KMS-11 (cell line): ENCODE measurements at regions not wholly inside any gene's neighbourhood (a gene's known extent, or its start where the extent isn't known, plus 50 kb on each side); places are given as distances from the start of the nearest gene placed in this dataset.

ENCODE experiments used
- H2AFZ ChIP-seq: fragments of 200-600 bp; sonication (generic); 2 replicates; pipeline ENCODE4 v1.6.1; 2016; ENCODE audit warnings: antibody characterized with exemption, mixed run types, low read depth
- H3K27ac ChIP-seq: fragments of 200-600 bp; sonication (generic); 2 replicates; pipeline ENCODE4 v1.6.1; 2016; ENCODE audit warnings: mild to moderate bottlenecking, mixed run types
- H3K27me3 ChIP-seq: fragments of 200-600 bp; sonication (generic); 2 replicates; pipeline ENCODE4 v1.6.1; 2017; ENCODE audit warnings: mild to moderate bottlenecking, low read depth, mixed run types, moderate library complexity; ENCODE audit not compliant: insufficient read depth
- H3K36me3 ChIP-seq: fragments of 200-600 bp; sonication (generic); 2 replicates; pipeline ENCODE4 v1.6.1; 2017; ENCODE audit warnings: mild to moderate bottlenecking, mixed run types; ENCODE audit not compliant: insufficient read depth
- H3K4me1 ChIP-seq: fragments of 200-600 bp; sonication (generic); 2 replicates; pipeline ENCODE4 v1.6.1; 2016; ENCODE audit warnings: mild to moderate bottlenecking, low read depth, mixed run types; ENCODE audit not compliant: poor library complexity, severe bottlenecking
- H3K4me2 ChIP-seq: fragments of 200-600 bp; sonication (generic); 2 replicates; pipeline ENCODE4 v1.7.0; 2016; ENCODE audit warnings: mild to moderate bottlenecking, mixed run types
- H3K4me3 ChIP-seq: fragments of 200-600 bp; sonication (generic); IDR thresholded peaks from 2 replicates; pipeline ENCODE4 v1.6.1; 2017; ENCODE audit warnings: low read depth, low read length, mixed read lengths; ENCODE audit not compliant: insufficient read depth
- H3K79me2 ChIP-seq: fragments of 200-600 bp; sonication (generic); 2 replicates; pipeline ENCODE4 v1.6.1; 2016; ENCODE audit warnings: low read depth, mixed run types; ENCODE audit not compliant: insufficient read depth
- H3K9ac ChIP-seq: fragments of 200-600 bp; sonication (generic); 2 replicates; pipeline ENCODE4 v1.6.1; 2016; ENCODE audit warnings: mild to moderate bottlenecking, mixed run types
- H4K20me1 ChIP-seq: fragments of 200-600 bp; sonication (generic); 2 replicates; pipeline ENCODE4 v1.6.1; 2016; ENCODE audit warnings: mild to moderate bottlenecking, mixed run types; ENCODE audit not compliant: insufficient read depth
- CTCF ChIP-seq: fragments of 200-600 bp; sonication (generic); conservative IDR thresholded peaks from 2 replicates; pipeline ENCODE4 v1.6.1; 2017; ENCODE audit warnings: low read depth, mild to moderate bottlenecking, antibody characterized with exemption, low read length, moderate library complexity, mixed read lengths

GRCh38 chr2:204110751-204111516, 174.4 kb downstream of the ICOS start:
- Histone ChIP-seq H3K79me2 (no peaks in the 10 kb centered on the region), H3K4me1 (peaks cover 17% of the 10 kb centered on the region), H4K20me1 (no peaks in the 10 kb centered on the region), H2AFZ (peak overlapping the region; percentile 46), H3K9ac (no peak overlapping the region), H3K36me3 (no peaks in the 10 kb centered on the region), H3K27me3 (no peaks in the 10 kb centered on the region), H3K27ac (no peak overlapping the region), H3K4me2 (peak overlapping the region; percentile 36), H3K4me3 (no peak overlapping the region)
- no peak for TF ChIP-seq CTCF

- no peaks in the 10 kb centered on the region for H3K36me3 ChIP-seq
- no peak overlapping the region for H3K9ac ChIP-seq
- H3K4me1 ChIP-seq, result peaks cover 17% of the 10 kb centered on the region
- H4K20me1 ChIP-seq, result no peaks in the 10 kb centered on the region
- H2AFZ ChIP-seq, result no peak overlapping the region
- H3K4me3 ChIP-seq, result no peak overlapping the region
- no peak for TF ChIP-seq CTCF
- H3K79me2 ChIP-seq, result no peaks in the 10 kb centered on the region
- H3K4me2 ChIP-seq, result no peak overlapping the region
- H3K27ac ChIP-seq, result no peak overlapping the region
- H3K27me3 ChIP-seq, result no peaks in the 10 kb centered on the region
These were observed 175.7 kb downstream of the ICOS start for GRCh38 chr2:204112084-204112770.

- Histone ChIP-seq H3K4me2 (no peak overlapping the region), H3K4me3 (no peak overlapping the region), H3K79me2 (no peaks in the 10 kb centered on the region), H3K36me3 (no peaks in the 10 kb centered on the region), H3K9ac (no peak overlapping the region), H3K4me1 (peaks cover 13% of the 10 kb centered on the region), H4K20me1 (no peaks in the 10 kb centered on the region), H2AFZ (no peak overlapping the region), H3K27ac (no peak overlapping the region), H3K27me3 (no peaks in the 10 kb centered on the region)
- no peak for TF ChIP-seq CTCF
These were observed 178.0 kb downstream of the ICOS start for GRCh38 chr2:204114295-204115136.

GRCh38 chr2:204115137-204116056, 178.8 kb downstream of the ICOS start:
- Histone ChIP-seq H3K27me3 (no peaks in the 10 kb centered on the region), H3K9ac (no peak overlapping the region), H2AFZ (no peak overlapping the region), H3K79me2 (no peaks in the 10 kb centered on the region), H3K4me1 (peaks cover 6% of the 10 kb centered on the region), H3K36me3 (no peaks in the 10 kb centered on the region), H3K27ac (no peak overlapping the region), H4K20me1 (no peaks in the 10 kb centered on the region), H3K4me3 (no peak overlapping the region), H3K4me2 (no peak overlapping the region)
- no peak for TF ChIP-seq CTCF
